ENCODE measurements at regions not wholly inside any gene's neighbourhood (a gene's known extent, or its start where the extent isn't known, plus 50 kb on each side); places are given as distances from the start of the nearest gene placed in this dataset.

DNA sequence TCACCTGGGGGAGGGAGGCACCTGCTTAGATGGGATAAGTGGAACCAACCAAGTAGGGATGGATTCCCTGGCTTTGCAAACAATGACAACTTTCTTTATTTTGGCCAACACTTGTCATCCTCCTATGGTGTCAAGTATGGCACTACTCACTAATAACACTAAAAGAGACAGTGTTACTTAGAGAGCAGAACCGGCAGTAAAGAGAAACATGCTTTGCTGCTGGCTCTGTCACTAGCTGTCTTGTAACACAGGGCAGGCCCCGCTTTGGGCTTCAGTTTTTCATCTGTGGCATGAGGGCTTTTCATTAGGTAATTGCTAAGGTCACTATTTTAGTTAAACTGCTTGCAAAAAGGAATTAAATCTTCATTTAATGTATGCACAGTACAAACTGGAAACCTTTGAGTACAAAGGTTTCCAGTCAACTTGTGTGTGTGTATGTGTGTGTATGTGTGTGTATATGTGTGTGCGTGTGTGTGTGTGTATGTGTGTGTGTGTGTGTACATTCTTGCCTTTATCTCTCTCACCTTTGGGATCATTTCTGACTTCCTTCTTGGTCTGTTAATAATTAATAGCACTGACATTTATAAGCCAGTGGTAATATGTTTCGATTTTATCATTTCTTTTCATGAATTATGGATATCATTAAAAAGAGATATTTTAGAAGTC lies 64.7 kb downstream of the BTBD3 start:
- ATAC-seq (ENCODE audit: low FRiP score in 2 of 2) (no peak), DNase-seq (no peak)
- WGBS, 2 donors: 69 to 76% methylated on average over 4 of the region's 4 CpGs
- Histone ChIP-seq H3K36me3 (no peaks in the 10 kb centered on the region), H3K27me3 (no peaks in the 10 kb centered on the region), H3K9me3 (no peaks in the 10 kb centered on the region), H3K4me1 (no peaks in the 10 kb centered on the region), H3K4me3 (no peak overlapping the region), H3K27ac (no peak overlapping the region)
- TF ChIP-seq EP300 (IDR thresholded peaks at IDR 0.05): no peak
- TF ChIP-seq, protein P1, sequence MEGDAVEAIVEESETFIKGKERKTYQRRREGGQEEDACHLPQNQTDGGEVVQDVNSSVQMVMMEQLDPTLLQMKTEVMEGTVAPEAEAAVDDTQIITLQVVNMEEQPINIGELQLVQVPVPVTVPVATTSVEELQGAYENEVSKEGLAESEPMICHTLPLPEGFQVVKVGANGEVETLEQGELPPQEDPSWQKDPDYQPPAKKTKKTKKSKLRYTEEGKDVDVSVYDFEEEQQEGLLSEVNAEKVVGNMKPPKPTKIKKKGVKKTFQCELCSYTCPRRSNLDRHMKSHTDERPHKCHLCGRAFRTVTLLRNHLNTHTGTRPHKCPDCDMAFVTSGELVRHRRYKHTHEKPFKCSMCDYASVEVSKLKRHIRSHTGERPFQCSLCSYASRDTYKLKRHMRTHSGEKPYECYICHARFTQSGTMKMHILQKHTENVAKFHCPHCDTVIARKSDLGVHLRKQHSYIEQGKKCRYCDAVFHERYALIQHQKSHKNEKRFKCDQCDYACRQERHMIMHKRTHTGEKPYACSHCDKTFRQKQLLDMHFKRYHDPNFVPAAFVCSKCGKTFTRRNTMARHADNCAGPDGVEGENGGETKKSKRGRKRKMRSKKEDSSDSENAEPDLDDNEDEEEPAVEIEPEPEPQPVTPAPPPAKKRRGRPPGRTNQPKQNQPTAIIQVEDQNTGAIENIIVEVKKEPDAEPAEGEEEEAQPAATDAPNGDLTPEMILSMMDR (IDR thresholded peaks at IDR 0.05): no peak
- no peak for TF ChIP-seq POLR2A (IDR thresholded peaks at IDR 0.05)
- TF ChIP-seq POLR2AphosphoS5 (IDR thresholded peaks at IDR 0.05): no peak

DNA sequence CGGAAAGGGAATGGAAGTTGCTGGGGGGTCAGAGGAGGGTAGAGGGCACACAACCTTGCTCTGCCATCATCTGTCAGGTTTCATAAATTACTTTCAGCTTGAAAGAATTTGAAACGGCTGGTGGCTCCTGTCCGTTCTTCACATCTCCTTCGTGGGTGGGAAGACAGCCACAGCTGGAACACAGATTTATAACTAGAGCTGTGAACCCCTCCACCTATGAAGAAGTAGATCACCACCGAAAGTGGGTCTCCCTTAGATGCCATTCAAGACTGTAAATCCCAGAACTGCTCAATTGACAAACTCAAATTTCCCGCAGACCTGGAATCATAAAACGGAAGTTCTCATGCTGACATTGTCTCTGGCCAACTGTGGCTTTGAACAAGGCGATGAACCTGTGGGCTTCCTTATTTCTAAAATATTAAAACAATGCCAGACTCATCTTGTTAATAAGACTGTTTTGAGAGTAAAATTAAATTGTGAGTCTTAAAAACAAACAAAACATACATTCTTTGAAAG lies 65.3 kb downstream of the BTBD3 start:
- no peaks in the 10 kb centered on the region for H3K27me3 ChIP-seq
- H3K36me3 ChIP-seq: no peaks in the 10 kb centered on the region
- no peaks in the 10 kb centered on the region for H3K9me3 ChIP-seq
- ATAC-seq (ENCODE audit: low FRiP score in 2 of 2) (no peak), DNase-seq (no peak)
- no peaks in the 10 kb centered on the region for H3K4me1 ChIP-seq
- 75 to 93% methylated on average over 8 of the region's 8 CpGs for WGBS, 2 donors
- TF ChIP-seq POLR2A (IDR thresholded peaks at IDR 0.05) (no peak), EP300 (IDR thresholded peaks at IDR 0.05) (no peak), POLR2AphosphoS5 (IDR thresholded peaks at IDR 0.05) (no peak)
- TF ChIP-seq, protein P1 (IDR thresholded peaks at IDR 0.05): no peak
- no peak overlapping the region for H3K4me3 ChIP-seq
- H3K27ac ChIP-seq: no peak overlapping the region

DNA sequence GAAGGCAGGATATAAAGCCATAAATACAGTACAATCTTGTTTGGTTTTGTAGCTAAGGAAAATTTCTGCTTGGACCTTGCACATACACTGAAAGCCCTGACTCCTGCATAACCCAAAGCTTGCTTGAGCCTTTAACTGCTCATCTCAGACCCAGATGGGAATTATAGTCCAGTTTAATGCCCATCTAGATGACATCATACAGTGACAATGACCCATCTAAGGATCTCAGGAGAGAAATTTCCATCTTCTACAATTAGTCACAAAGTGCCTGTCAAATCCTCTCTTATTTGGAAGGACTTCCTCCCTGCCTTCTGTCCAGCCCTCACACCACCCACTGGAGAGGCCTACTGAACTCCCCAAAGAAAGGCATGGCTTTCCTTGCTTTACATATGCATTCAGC lies 69.3 kb downstream of the BTBD3 start:
- H3K4me3 ChIP-seq: no peak overlapping the region
- DNase-seq: no peak
- ATAC-seq (ENCODE audit: low FRiP score in 2 of 2): no peak

DNA sequence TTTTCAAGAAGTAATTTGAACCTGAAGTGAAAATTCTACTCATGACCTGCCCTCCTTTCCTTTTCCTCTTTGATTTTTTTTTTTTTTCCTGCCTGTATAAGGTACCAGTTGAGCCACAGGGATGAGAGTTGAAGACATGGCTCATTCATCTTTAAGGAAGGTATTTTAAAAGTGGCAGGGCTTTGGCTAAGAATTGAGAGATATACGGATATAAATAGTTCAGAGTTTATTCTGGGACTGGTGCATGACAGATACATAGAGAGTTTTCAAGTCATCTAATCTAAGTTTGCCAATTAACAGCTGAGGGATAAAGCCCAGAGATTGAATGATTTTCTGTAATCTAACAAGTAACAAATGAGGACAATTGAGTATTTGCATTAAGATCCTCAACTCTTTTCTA lies 69.8 kb downstream of the BTBD3 start:
- no peak overlapping the region for H3K27ac ChIP-seq
- no peak for ATAC-seq (ENCODE audit: low FRiP score in 2 of 2)
- DNase-seq: no peak
- no peaks in the 10 kb centered on the region for H3K4me1 ChIP-seq
- no peaks in the 10 kb centered on the region for H3K36me3 ChIP-seq
- 64 to 74% methylated on average over 1 of the region's 1 CpG for WGBS, 2 donors
- H3K4me3 ChIP-seq: no peak overlapping the region
- H3K27me3 ChIP-seq: no peaks in the 10 kb centered on the region
- no peaks in the 10 kb centered on the region for H3K9me3 ChIP-seq
- TF ChIP-seq, protein P1 (IDR thresholded peaks at IDR 0.05): no peak
- TF ChIP-seq EP300 (IDR thresholded peaks at IDR 0.05) (no peak), POLR2AphosphoS5 (IDR thresholded peaks at IDR 0.05) (no peak), POLR2A (IDR thresholded peaks at IDR 0.05) (no peak)

More for the DNA sequence above, 69.3 kb downstream of the BTBD3 start:
- H3K4me1 ChIP-seq: no peaks in the 10 kb centered on the region
- no peaks in the 10 kb centered on the region for H3K27me3 ChIP-seq
- no peaks in the 10 kb centered on the region for H3K36me3 ChIP-seq
- no peak for TF ChIP-seq POLR2AphosphoS5 (IDR thresholded peaks at IDR 0.05)
- TF ChIP-seq POLR2A (IDR thresholded peaks at IDR 0.05): no peak
- TF ChIP-seq, protein P1 (IDR thresholded peaks at IDR 0.05): no peak
- TF ChIP-seq EP300 (IDR thresholded peaks at IDR 0.05): no peak
- no peaks in the 10 kb centered on the region for H3K9me3 ChIP-seq
- H3K27ac ChIP-seq: no peak overlapping the region

Measured in upper lobe of left lung (tissue), 6 donors.